ENCODE measurements at regions not wholly inside any gene's neighbourhood (a gene's known extent, or its start where the extent isn't known, plus 50 kb on each side); places are given as distances from the start of the nearest gene placed in this dataset.

GRCh38 chr16:60142619-60143347 is 1408.7 kb upstream of the GOT2 start:
- TF ChIP-seq CTCF (IDR thresholded peaks at IDR 0.05 in 8 of 11, conservative IDR thresholded peaks at IDR 0.05 in 3 of 11) (no peak), POLR2A (IDR thresholded peaks at IDR 0.05) (no peak)
